GM12892 (cell line): ENCODE measurements at regions not wholly inside any gene's neighbourhood (a gene's known extent, or its start where the extent isn't known, plus 50 kb on each side); places are given as distances from the start of the nearest gene placed in this dataset.

ENCODE experiments used
- POLR2A ChIP-seq: IDR thresholded peaks from 2 replicates; pipeline ENCODE4 v1.6.1; 2011; ENCODE audit warnings: low read depth, low read length, control low read depth
- POLR2AphosphoS5 ChIP-seq: IDR thresholded peaks from 2 replicates; pipeline ENCODE4 v1.6.1; 2011; ENCODE audit warnings: low read depth, low read length, control low read depth
- TAF1 ChIP-seq: IDR thresholded peaks from 2 replicates; pipeline ENCODE4 v1.6.1; 2011; ENCODE audit warnings: low read depth, mild to moderate bottlenecking, control low read depth, low read length, borderline replicate concordance

GRCh38 chr6:14265049-14266021, 147.8 kb downstream of the CD83 start:
- no peak for TF ChIP-seq POLR2A
- no peak for TF ChIP-seq TAF1
- no peak for TF ChIP-seq POLR2AphosphoS5
